ENCODE measurements at regions not wholly inside any gene's neighbourhood (a gene's known extent, or its start where the extent isn't known, plus 50 kb on each side); places are given as distances from the start of the nearest gene placed in this dataset.

GRCh38 chr11:32265911-32266310 is 169.4 kb downstream of the WT1 start:
- no peaks in the 10 kb centered on the region for H3K36me3 ChIP-seq
- H3K9me3 ChIP-seq = no peaks in the 10 kb centered on the region
- TF ChIP-seq CTCF (IDR thresholded peaks at IDR 0.05) (no peak), POLR2A (IDR thresholded peaks at IDR 0.05) (no peak)
- intact Hi-C loops (cut with DNase I) = no loop called here
- 26% methylated on average over 1 of the region's 1 CpG for WGBS (ENCODE audit: insufficient coverage, low coverage, low lambda C conversion rate, missing lambda C conversion rate)
- no peaks in the 10 kb centered on the region for H3K27me3 ChIP-seq
- ATAC-seq (no peak), DNase-seq (no peak)
- no peaks in the 10 kb centered on the region for H3K4me1 ChIP-seq
- H3K27ac ChIP-seq = no peak overlapping the region
- H3K4me3 ChIP-seq = no peak overlapping the region

GRCh38 chr11:32266601-32267000 is 168.7 kb downstream of the WT1 start:
- intact Hi-C loops (cut with DNase I) = no loop called here
- 43% methylated on average over 4 of the region's 4 CpGs for WGBS (ENCODE audit: insufficient coverage, low coverage, low lambda C conversion rate, missing lambda C conversion rate)
- no peak overlapping the region for H3K27ac ChIP-seq
- H3K9me3 ChIP-seq = no peaks in the 10 kb centered on the region
- no peak overlapping the region for H3K4me3 ChIP-seq
- TF ChIP-seq POLR2A (IDR thresholded peaks at IDR 0.05) = no peak
- no peak for TF ChIP-seq CTCF (IDR thresholded peaks at IDR 0.05)
- no peaks in the 10 kb centered on the region for H3K4me1 ChIP-seq
- H3K36me3 ChIP-seq = no peaks in the 10 kb centered on the region
- ATAC-seq = no peak
- H3K27me3 ChIP-seq = no peaks in the 10 kb centered on the region
- DNase-seq = no peak

- no peak for TF ChIP-seq CTCF (IDR thresholded peaks at IDR 0.05)
Observed at GRCh38 chr11:32267679-32268187, 167.6 kb downstream of the WT1 start.

GRCh38 chr11:32273931-32274330 is 161.4 kb downstream of the WT1 start:
- ATAC-seq = no peak
- H3K36me3 ChIP-seq = no peaks in the 10 kb centered on the region
- no peak for DNase-seq
- WGBS (ENCODE audit: insufficient coverage, low coverage, low lambda C conversion rate, missing lambda C conversion rate) = 62% methylated on average over 4 of the region's 4 CpGs
- no peak overlapping the region for H3K4me3 ChIP-seq
- TF ChIP-seq POLR2A (IDR thresholded peaks at IDR 0.05) = no peak
- no peak for TF ChIP-seq CTCF (IDR thresholded peaks at IDR 0.05)
- no peaks in the 10 kb centered on the region for H3K27me3 ChIP-seq
- no peak overlapping the region for H3K27ac ChIP-seq
- intact Hi-C loops (cut with DNase I) = no loop called here
- H3K9me3 ChIP-seq = no peaks in the 10 kb centered on the region
- H3K4me1 ChIP-seq = no peaks in the 10 kb centered on the region

More at GRCh38 chr11:32267679-32268187, 167.6 kb downstream of the WT1 start:
- H3K27me3 ChIP-seq = no peaks in the 10 kb centered on the region
- 54% methylated on average over 6 of the region's 7 CpGs for WGBS (ENCODE audit: insufficient coverage, low coverage, low lambda C conversion rate, missing lambda C conversion rate)
- H3K9me3 ChIP-seq = no peaks in the 10 kb centered on the region
- no peaks in the 10 kb centered on the region for H3K4me1 ChIP-seq
- intact Hi-C loops (cut with DNase I) = no loop called here
- H3K27ac ChIP-seq = no peak overlapping the region
- DNase-seq (no peak), ATAC-seq (no peak)
- H3K36me3 ChIP-seq = no peaks in the 10 kb centered on the region
- no peak overlapping the region for H3K4me3 ChIP-seq

GRCh38 chr11:32279672-32280071 is 155.7 kb downstream of the WT1 start:
- no peak for ATAC-seq
- DNase-seq = no peak
- Histone ChIP-seq H3K27me3 (no peaks in the 10 kb centered on the region), H3K4me1 (no peaks in the 10 kb centered on the region), H3K9me3 (no peaks in the 10 kb centered on the region), H3K4me3 (no peak overlapping the region), H3K36me3 (no peaks in the 10 kb centered on the region), H3K27ac (no peak overlapping the region)
- TF ChIP-seq CTCF (IDR thresholded peaks at IDR 0.05) (no peak), POLR2A (IDR thresholded peaks at IDR 0.05) (no peak)
- WGBS (ENCODE audit: insufficient coverage, low coverage, low lambda C conversion rate, missing lambda C conversion rate) = 42% methylated on average over 3 of the region's 3 CpGs
- intact Hi-C loops (cut with DNase I) = no loop called here
